GM21737 (cell line): ENCODE measurements at regions not wholly inside any gene's neighbourhood (a gene's known extent, or its start where the extent isn't known, plus 50 kb on each side); places are given as distances from the start of the nearest gene placed in this dataset.

ENCODE experiments used
- ATAC-seq: cut with Tn5 transposase; IDR thresholded peaks from one replicate; pipeline ENCODE4 v1.9.1; 2021; ENCODE audit warnings: mild to moderate bottlenecking, moderate library complexity; ENCODE audit not compliant: unreplicated experiment

- no peak for ATAC-seq
Measured at GRCh38 chr2:2708575-2709430, 377.7 kb upstream of the MYT1L start.

DNA sequence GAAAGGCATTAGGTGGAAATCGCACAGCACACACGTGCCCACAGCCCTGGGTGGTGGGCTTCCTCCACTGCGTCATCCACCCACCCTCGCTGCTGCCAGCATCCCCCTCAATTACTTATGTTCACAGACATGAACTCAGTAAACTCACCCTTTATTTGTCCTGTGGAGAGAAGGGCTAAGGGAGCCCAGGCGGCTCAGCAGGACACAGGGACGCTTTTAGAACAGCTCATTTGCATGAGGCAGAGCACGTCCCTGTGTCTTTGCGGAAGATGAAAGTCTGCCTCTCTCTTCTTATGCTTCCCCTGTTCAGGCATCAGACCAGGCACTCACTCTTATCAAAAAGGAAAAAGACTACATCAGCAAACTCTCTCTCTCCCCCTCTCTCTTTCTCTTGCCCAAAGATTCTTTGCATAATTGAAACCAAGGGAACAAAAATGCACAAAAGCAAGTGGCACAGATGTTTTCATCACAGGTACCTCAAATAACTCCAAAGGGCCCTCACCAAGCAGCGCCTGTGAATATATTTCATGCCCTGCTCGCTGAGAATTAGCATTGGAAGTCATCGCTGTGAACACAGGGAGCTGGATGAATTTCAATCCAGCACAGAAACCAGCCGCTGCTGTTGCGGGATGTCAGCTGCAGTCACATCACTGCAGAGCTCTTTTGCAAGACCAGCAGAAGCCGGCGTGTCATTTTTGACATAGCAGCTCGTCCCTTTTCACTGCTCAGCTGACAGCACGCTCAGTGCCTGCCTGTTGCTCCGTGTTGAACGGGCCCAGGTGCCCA is 376.3 kb upstream of the MYT1L start:
- no peak for ATAC-seq

- ATAC-seq: no peak
Measured at GRCh38 chr2:2706306-2706705, 375.2 kb upstream of the MYT1L start.

DNA sequence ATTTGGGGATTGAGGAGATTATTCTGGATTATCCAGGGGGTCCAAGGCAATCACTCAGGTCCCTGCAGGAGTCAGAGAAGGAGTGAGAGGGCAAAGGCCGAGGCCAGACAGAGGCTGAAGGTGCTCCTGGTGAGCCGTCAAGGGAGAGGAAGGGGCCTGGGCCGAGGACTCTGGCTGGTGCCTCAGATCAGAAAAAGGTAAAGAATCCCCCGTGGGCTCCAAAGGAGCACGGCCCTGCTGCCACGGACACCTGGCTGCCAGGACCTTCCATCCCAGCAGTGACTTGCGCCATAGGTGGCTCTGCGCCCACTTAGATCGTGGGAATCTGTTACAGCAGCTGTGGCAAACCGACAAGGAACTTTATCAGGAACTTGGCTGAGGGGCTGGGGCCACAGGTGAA is 374.8 kb upstream of the MYT1L start:
- ATAC-seq: no peak

- no peak for ATAC-seq
Measured at GRCh38 chr2:2704428-2705090, 373.5 kb upstream of the MYT1L start.

- no peak for ATAC-seq
Measured at GRCh38 chr2:2703762-2704427, 372.8 kb upstream of the MYT1L start.

- no peak for ATAC-seq
Measured at GRCh38 chr2:2703172-2703571, 372.1 kb upstream of the MYT1L start.

DNA sequence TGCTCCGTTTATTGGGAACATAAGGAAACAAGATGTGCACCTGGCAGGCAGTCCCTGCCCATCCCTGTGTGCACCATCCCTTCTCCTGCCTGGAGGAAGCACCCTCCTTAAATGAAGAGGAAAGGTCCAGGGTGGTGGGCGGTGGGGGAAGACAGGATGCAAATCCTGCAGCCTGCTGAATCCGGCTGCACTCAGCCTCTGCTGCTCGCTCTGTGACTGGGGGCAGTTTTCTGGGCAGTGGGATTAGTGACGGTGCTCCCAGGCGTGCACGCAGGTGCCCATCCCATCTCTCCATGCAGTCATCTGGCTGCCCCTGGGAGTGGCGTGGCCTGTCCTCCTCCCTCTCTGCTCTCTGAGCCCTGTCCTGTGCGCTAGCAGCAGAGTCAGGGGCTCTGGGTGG is 371.3 kb upstream of the MYT1L start:
- no peak for ATAC-seq

- no peak for ATAC-seq
Measured at GRCh38 chr2:2701813-2702212, 370.7 kb upstream of the MYT1L start.

- ATAC-seq: no peak
Measured at GRCh38 chr2:2701176-2701781, 370.2 kb upstream of the MYT1L start.

DNA sequence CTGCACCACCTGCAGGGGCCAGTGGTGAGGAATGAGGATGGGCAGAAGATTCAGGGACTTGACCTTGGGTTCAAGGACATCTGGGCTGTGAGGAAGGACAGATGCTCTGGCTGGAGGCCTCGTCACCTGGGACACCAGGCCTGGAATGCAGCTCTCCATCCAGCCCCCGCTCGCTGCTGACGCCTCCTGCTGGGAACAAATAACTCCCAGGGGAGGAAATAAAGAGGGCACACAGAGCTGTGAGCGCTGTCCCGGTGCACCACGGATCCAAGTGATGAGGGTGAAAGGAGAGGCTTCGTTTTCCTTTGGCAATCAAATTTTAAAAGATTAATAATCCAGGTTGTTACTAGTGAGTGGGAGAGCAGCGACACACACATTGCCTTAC is 368.0 kb upstream of the MYT1L start:
- ATAC-seq: no peak

DNA sequence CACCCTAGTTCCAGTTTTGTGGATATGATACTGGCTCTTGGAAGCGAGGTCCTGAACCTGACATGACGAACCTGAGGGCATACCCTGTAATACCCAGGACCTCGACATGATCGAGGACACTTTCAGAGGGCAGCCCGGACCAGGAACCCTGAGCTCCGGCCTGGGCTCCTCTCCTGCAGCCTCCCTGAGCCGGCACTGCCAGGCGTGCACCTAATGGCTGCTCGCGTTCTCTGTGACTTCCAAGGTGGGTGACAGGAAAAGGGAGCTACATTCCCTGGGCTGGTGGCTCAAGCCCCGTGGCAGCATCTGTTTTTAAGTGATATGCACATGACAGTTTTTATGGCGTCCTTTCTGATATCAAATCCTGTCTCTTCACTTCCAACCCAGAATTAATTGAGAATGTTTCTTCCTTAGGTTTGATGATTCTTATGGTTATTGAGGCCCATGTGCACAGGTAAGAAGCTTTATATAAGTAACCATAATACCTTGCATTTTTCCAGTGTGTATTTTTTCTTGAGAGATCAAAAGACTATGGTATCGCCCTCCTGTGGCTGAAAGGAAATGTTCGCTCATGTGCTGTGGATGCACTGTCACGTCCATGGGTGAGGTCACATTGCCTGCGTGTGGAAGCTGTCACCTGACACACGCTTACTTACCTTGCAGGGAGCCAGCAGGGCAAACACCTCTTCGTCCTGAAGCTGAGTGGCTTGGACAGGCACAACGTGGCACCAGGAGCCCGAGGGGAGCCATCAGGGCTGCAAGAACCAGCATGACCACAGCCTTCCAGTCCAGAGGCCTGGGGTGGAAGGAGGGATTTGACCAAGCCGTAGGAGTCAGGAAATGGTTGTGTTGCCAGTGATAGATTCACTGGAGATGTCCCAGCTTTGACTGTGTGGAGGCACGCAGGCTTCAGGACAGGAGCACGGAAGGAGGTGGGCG is 367.4 kb upstream of the MYT1L start:
- ATAC-seq: no peak

- ATAC-seq: no peak
Measured at GRCh38 chr2:2696733-2697455, 365.8 kb upstream of the MYT1L start.

DNA sequence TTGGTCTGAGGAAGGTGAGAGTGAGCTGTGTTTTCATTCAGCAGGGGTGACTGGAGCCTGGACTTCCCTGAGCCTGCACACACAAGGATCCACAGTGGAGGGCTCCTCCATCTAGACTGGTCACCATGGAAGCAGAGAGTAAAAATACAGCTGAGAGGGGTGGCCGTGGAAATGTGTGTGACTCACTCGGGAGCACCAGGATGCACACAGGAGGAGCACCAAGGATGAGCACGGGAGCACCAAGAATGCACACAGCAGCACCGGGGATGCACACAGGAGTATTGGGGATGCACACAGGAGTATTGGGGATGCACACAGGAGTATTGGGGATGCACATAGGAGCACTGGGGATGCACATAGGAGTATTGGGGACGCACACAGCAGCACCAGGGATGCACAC is 365.2 kb upstream of the MYT1L start:
- no peak for ATAC-seq

DNA sequence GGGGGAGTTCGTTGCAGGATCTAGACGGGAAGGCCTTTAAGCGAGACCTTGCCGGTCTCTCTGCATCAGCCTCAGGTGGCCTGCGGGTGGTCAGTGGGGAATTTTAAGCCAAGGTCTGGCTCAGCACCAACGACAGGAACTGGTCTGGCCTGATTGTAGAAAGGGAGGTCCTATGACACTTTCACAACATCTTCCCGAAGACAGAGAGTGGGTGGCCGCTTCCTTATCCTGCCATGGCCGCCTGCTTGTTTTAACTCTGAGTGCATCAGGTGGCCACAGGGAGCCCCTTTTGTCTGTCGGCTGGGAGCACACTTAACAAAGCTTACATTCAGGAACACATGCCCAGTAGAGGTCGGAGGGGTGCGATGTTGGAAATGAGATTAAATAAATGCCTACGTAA is 363.7 kb upstream of the MYT1L start:
- no peak for ATAC-seq

DNA sequence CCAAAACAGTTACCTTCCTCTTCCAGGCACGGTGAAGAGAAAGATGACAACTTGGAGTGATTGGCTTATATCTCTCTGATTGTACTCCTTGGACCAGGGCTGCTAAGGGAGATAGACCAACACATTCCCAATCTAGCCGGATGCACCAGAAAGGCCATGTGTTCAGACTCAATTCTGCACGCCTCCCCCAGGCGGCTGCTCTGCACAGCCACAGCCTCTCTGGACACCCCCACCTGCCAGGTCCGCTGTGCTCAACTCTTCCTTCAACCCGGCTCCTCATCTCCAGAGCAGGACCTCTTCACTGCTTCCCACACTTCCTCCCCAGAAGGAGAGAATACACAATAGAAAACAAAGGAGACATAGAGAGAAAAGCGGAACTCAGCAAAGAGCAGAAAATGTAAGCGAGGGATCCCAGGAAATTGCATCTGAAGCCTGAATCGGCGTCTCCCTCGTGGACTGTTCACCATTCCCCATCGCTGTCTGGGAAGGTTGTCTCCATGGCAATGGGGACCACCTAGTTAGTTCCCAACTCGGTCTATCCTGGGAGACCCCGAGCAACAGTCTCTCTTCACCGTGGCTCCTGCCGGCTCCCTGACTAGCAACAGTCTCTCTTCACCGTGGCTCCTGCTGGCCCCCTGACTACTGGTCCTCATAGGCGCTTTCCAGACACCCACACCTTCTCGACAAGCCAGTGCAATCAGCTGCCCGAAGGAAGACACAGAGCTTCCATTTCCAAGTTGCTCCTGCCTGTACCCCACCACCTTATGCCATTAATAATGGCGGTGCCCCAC is 361.7 kb upstream of the MYT1L start:
- ATAC-seq: no peak

DNA sequence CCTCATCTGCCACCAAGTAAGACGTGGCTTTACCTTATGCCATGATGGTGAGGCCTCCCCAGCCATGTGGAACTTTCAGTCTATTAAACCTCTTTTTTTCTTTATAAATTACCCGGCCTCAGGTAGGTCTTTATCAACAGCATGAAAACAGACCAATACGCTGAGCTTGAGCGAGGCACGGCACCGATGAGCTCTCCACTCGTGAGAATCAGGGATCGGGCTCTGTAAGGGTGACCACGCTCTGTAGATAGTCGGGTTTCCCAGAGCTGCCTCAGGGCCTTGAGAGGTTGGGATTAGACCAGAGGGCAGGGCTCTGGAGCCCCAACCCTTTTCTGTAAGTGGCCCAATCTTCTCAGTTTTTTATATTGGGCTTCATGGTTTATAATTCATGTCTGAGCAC is 360.3 kb upstream of the MYT1L start:
- no peak for ATAC-seq

DNA sequence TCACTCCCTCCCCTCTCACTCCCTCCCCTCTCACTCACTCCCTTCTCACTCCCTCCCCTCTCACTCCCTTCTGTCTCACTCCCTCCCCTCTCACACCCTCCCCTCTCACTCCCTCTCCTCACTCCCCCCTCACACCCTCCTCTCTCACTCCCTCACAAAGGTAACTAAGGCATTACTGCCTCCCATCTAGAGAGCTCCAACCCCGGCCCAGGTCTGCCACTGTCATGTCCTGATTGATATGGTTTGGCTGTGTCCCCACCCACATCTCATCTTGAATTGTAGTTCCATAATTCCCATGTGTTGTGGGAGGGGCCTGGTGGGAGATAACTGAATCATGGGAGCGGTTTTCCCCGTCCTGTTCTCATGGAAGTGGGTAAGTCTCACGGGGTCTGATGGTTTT is 359.9 kb upstream of the MYT1L start:
- no peak for ATAC-seq
